Transverse colon (tissue), 4 donors: ENCODE measurements at regions not wholly inside any gene's neighbourhood (a gene's known extent, or its start where the extent isn't known, plus 50 kb on each side); places are given as distances from the start of the nearest gene placed in this dataset.

ENCODE experiments used
- DNase-seq: peaks from one replicate; pipeline ENCODE4 v3.0.0-alpha.2; 2019
- H3K27ac ChIP-seq, 4 donors: fragments of 200-600 bp; sonication (generic); 2 replicates each; pipeline ENCODE4 v1.5.1; 2016 to 2018; ENCODE audit warnings: inconsistent platforms in 4 of 4
- H3K27me3 ChIP-seq: fragments of 200-600 bp; sonication (generic); 2 replicates; pipeline ENCODE4 v1.5.1; 2017; ENCODE audit warnings: inconsistent platforms
- H3K36me3 ChIP-seq, 4 donors: fragments of 200-600 bp; sonication (generic); 2 replicates each; pipeline ENCODE4 v1.5.1; 2017 to 2019; ENCODE audit warnings: inconsistent platforms in 4 of 4
- H3K4me1 ChIP-seq, 4 donors: fragments of 200-600 bp; sonication (generic); 2 replicates each; pipeline ENCODE4 v1.5.1; 2017 to 2020; ENCODE audit warnings: inconsistent platforms in 4 of 4
- H3K4me3 ChIP-seq, 4 donors: fragments of 200-600 bp; sonication (generic); 1 replicate in 1 of 4; 2 replicates in 3 of 4; pipeline versions ENCODE4 v1.5.1 to v1.6.1; 2017 to 2019; ENCODE audit warnings: inconsistent platforms in 4 of 4
- H3K9me3 ChIP-seq, 2 donors: fragments of 200-600 bp; sonication (generic); 2 replicates each; pipeline ENCODE4 v1.5.1; 2017 to 2019; ENCODE audit warnings: inconsistent platforms in 2 of 2
- EP300 ChIP-seq: sonication (generic); formaldehyde crosslinking; IDR thresholded peaks from one replicate; pipeline ENCODE4 v1.6.1; 2017; ENCODE audit warnings: antibody characterized with exemption, low read depth
- POLR2A ChIP-seq: fragments of 450-650 bp; IDR thresholded peaks from one replicate; pipeline ENCODE4 v1.6.1; 2016; ENCODE audit warnings: antibody characterized with exemption, mild to moderate bottlenecking, moderate library complexity
- POLR2AphosphoS5 ChIP-seq, 3 donors: sonication (generic); formaldehyde crosslinking; IDR thresholded peaks; one replicate each; pipeline ENCODE4 v1.6.1; 2016; ENCODE audit warnings: antibody characterized with exemption in 3 of 3
- WGBS, 2 donors: methylation state at CpG; one replicate each; pipeline ENCODE4 v1.1.5; 2018; ENCODE audit warnings: low coverage in 1 of 2; 5-methylcytosine and 5-hydroxymethylcytosine counted together
- in situ Hi-C, 4 donors: fragments of 200-750 bp; cut with MboI; loops; one replicate each; pipeline versions ENCODE4 v1.15.0 to v1.15.1; 2017; ENCODE audit warnings: low sequenced_read_pairs in 3 of 4, low pct_ligation_motif_present in 1 of 4, low pct_unique_long_range_greater_than_20kb in 1 of 4
- intact Hi-C: fragments of 100-400 bp; cut with DNase I; formaldehyde crosslinking; loops from one replicate; pipeline ENCODE4 v1.15.1; 2023; ENCODE audit warnings: low total_unique reads
- TF ChIP-seq, protein P1 (sequence below), 5 experiments: fragments of 200-600 bp in 3 of 5; fragments of 450-650 bp in 2 of 5; sonication (generic) in 3 of 5; IDR thresholded peaks; 1 replicate in 2 of 5; 2 replicates in 3 of 5; pipeline ENCODE4 v1.5.1; 2016 to 2017; ENCODE audit warnings: antibody characterized with exemption in 5 of 5, inconsistent platforms in 3 of 5, mild to moderate bottlenecking in 2 of 5, moderate library complexity in 1 of 5

DNA sequence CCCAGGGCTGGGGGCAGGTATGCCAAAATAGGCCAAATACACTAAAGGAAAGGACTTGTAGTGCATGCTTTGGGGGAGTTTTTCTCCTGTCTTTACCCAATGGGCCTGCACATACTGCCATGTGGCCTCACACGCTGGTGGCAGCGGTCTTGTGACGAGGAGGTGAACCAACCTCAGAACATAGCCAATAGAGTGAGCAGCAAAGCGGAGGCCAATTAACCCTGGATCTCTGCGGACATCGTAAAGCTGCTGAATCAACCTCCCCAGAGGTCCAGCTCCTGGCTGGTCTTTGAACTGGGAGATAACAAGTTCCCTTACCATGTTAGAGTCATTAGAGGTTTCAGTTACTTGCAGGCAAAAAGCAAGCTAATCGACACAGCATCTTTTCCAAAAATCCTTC, 280.1 kb downstream of the PREX1 start:
- Histone ChIP-seq H3K4me1 (no peaks in the 10 kb centered on the region), H3K27ac (no peak overlapping the region), H3K4me3 (no peak overlapping the region), H3K27me3 (peaks cover 25% of the 10 kb centered on the region), H3K36me3 (no peaks in the 10 kb centered on the region), H3K9me3 (no peaks in the 10 kb centered on the region)
- in situ Hi-C loops: no loop called here
- DNase-seq: no peak
- intact Hi-C loops: no loop called here
- WGBS, 2 donors: 94 to 96% methylated on average over 3 to 7 of the region's 7 CpGs
- TF ChIP-seq POLR2A (no peak), POLR2AphosphoS5 (IDR thresholded peaks at IDR 0.05) (no peak), EP300 (no peak)
- TF ChIP-seq, protein P1, sequence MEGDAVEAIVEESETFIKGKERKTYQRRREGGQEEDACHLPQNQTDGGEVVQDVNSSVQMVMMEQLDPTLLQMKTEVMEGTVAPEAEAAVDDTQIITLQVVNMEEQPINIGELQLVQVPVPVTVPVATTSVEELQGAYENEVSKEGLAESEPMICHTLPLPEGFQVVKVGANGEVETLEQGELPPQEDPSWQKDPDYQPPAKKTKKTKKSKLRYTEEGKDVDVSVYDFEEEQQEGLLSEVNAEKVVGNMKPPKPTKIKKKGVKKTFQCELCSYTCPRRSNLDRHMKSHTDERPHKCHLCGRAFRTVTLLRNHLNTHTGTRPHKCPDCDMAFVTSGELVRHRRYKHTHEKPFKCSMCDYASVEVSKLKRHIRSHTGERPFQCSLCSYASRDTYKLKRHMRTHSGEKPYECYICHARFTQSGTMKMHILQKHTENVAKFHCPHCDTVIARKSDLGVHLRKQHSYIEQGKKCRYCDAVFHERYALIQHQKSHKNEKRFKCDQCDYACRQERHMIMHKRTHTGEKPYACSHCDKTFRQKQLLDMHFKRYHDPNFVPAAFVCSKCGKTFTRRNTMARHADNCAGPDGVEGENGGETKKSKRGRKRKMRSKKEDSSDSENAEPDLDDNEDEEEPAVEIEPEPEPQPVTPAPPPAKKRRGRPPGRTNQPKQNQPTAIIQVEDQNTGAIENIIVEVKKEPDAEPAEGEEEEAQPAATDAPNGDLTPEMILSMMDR (IDR thresholded peaks at IDR 0.05): no peak

DNA sequence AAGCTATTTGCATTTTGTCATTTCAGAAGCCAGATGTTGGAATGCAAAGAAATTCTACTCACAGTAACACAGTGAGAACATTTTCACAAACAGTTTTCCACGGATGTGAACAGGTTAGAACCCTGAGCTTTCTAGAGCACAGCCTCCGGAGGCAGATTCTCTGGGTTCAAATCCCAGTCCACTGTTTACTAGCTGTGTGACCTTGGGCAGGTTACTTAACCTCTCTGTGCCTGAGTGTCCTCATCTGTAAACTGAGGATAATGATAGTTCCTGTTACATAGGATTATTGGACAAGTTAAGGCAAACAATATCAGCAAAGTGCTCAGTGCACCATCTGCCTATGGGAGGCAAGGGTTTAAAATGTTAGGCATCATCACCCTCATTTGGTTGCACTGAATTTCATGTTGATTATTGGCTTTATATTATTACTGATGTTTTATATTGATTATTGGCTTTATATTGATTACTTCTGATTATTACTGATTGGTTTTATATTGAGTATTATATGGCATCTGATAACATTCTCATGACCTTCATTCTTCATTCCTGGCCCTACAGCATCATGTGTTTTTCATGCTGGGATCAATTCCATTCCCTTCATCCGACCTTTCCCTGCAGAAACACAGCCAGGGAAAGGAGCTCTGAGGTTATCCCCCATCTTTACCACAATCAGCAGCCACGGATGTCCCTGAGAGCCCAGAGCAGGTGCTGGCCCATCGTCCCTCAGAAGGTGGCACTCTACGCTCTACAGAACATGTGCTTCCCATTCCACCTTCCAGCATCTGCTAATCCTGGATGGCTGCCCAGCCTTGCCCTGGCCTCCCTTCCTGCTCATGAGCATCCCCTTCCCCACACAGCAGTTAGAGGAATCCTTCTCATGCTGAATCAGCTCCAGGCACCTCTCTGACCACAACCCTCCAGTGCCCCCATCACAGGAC, 283.1 kb downstream of the PREX1 start:
- Histone ChIP-seq H3K4me3 (no peak overlapping the region), H3K36me3 (no peaks in the 10 kb centered on the region), H3K27me3 (peaks cover 33% of the 10 kb centered on the region), H3K9me3 (no peaks in the 10 kb centered on the region), H3K4me1 (no peaks in the 10 kb centered on the region), H3K27ac (no peak overlapping the region)
- TF ChIP-seq EP300: no peak
- TF ChIP-seq, protein P1 (IDR thresholded peaks at IDR 0.05): peak in 1 of 5 experiments; percentile 33
- in situ Hi-C loops (no loop called here), intact Hi-C loops (no loop called here)
- DNase-seq: peak; percentile 11
- WGBS, 2 donors: 17 to 35% methylated on average over 2 to 6 of the region's 6 CpGs

DNA sequence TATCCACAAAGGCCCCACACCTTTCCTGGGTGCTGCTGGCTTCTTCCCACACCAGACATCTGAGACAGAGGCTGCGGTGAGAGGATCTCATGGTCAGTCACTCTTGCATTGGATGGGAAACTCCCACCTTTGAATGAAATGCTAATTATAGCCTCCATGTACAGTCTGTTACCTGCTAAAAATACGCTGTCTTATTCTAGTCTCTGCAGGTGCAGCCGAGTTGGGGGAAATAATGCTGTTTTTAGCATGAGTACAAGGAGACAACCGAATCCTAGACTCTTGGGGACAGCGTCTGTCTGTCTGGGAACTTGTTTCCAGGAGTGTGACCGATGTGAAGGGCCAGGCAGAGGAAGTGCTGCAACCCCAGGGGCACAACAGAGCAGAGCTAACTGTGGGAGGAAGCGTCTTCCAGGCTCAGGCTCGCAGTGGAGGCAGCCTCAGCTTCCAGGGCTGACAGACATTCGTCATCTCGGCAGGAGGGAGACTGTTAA, 286.2 kb downstream of the PREX1 start:
- Histone ChIP-seq H3K27ac (no peak overlapping the region), H3K36me3 (no peaks in the 10 kb centered on the region), H3K4me3 (no peak overlapping the region), H3K4me1 (no peaks in the 10 kb centered on the region), H3K9me3 (no peaks in the 10 kb centered on the region), H3K27me3 (peaks cover 33% of the 10 kb centered on the region)
- 56 to 61% methylated on average over 3 to 10 of the region's 10 CpGs for WGBS, 2 donors
- peak; percentile 9 for DNase-seq
- in situ Hi-C loops (no loop called here), intact Hi-C loops (no loop called here)
- TF ChIP-seq POLR2AphosphoS5 (IDR thresholded peaks at IDR 0.05) (no peak), POLR2A (no peak)
- TF ChIP-seq, protein P1 (IDR thresholded peaks at IDR 0.05): no peak

DNA sequence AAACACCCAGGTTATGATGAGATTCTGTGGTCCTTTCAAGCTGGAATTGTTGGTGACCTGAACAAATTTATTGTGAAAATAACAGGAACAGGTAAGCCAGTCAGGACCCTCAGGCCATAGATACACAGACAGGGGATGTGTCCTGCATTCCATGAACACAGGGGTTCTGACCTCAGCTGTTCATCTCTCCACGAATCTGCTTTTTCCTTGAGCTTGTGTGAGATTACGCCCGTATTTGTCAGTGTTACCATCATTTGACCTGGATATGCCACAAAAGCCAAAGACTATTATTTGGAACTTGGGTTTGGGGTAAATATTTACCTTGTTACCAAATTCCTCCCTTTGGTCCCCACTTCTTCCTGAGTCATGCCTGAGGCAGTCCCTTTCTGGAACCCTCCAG, 288.9 kb downstream of the PREX1 start:
- Histone ChIP-seq H3K4me3 (no peak overlapping the region), H3K36me3 (no peaks in the 10 kb centered on the region), H3K9me3 (no peaks in the 10 kb centered on the region), H3K27me3 (peaks cover 29% of the 10 kb centered on the region), H3K4me1 (no peaks in the 10 kb centered on the region), H3K27ac (no peak overlapping the region)
- in situ Hi-C loops: no loop called here
- intact Hi-C loops: no loop called here
- 75 to 80% methylated on average over 2 to 3 of the region's 3 CpGs for WGBS, 2 donors
- TF ChIP-seq, protein P1 (IDR thresholded peaks at IDR 0.05): no peak
- TF ChIP-seq POLR2AphosphoS5 (IDR thresholded peaks at IDR 0.05): no peak
- no peak for DNase-seq
